SK-N-SH (cell line): ENCODE measurements at regions not wholly inside any gene's neighbourhood (a gene's known extent, or its start where the extent isn't known, plus 50 kb on each side); places are given as distances from the start of the nearest gene placed in this dataset.

ENCODE experiments used
- CHD2 ChIP-seq: fragments of 150-350 bp; IDR thresholded peaks from 2 replicates; pipeline ENCODE4 v1.6.1; 2018; ENCODE audit warnings: low read length; ENCODE audit not compliant: partially characterized antibody
- ELF1 ChIP-seq: IDR thresholded peaks from 2 replicates; pipeline ENCODE4 v1.4.0; 2012
- GABPA ChIP-seq: IDR thresholded peaks from 2 replicates; pipeline ENCODE4 v1.4.0; 2012; ENCODE audit warnings: low read depth, mild to moderate bottlenecking
- MXI1 ChIP-seq: IDR thresholded peaks from 2 replicates; pipeline ENCODE4 v1.6.1; 2012; ENCODE audit warnings: mild to moderate bottlenecking, low read depth, low read length, improper control_type of control experiment
- SIN3A ChIP-seq: IDR thresholded peaks from 2 replicates; pipeline ENCODE4 v1.6.1; 2012; ENCODE audit warnings: low read depth, mild to moderate bottlenecking, low read length, moderate library complexity, borderline replicate concordance
- YY1 ChIP-seq: IDR thresholded peaks from 2 replicates; pipeline ENCODE4 v1.4.0; 2012; ENCODE audit warnings: low read depth, mild to moderate bottlenecking
- TF ChIP-seq, protein P1 (sequence below): fragments of 200-600 bp; sonication (generic); IDR thresholded peaks from 2 replicates; pipeline ENCODE4 v1.6.1; 2017; ENCODE audit warnings: antibody characterized with exemption, mild to moderate bottlenecking, moderate library complexity

DNA sequence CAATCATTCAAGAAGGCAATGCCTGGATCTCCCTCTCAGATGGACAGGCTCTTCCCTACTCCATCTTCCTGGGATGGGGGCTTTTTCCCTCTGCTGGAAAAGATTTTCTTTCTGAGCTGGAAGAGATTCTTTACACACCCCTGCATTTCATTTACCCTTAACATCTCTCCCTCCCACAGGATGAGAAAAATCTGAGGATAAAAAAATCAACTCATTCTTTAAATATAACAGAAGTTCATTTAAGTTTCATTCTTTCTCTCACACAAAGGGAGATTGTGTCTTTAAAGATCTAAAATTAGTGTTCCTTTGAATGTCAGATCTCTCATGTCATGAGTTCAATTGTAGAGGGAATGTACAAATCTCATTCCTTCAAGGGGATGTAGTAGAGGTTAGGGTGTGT is 109.0 kb downstream of the ZNF518B start:
- TF ChIP-seq, protein P1, sequence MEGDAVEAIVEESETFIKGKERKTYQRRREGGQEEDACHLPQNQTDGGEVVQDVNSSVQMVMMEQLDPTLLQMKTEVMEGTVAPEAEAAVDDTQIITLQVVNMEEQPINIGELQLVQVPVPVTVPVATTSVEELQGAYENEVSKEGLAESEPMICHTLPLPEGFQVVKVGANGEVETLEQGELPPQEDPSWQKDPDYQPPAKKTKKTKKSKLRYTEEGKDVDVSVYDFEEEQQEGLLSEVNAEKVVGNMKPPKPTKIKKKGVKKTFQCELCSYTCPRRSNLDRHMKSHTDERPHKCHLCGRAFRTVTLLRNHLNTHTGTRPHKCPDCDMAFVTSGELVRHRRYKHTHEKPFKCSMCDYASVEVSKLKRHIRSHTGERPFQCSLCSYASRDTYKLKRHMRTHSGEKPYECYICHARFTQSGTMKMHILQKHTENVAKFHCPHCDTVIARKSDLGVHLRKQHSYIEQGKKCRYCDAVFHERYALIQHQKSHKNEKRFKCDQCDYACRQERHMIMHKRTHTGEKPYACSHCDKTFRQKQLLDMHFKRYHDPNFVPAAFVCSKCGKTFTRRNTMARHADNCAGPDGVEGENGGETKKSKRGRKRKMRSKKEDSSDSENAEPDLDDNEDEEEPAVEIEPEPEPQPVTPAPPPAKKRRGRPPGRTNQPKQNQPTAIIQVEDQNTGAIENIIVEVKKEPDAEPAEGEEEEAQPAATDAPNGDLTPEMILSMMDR: no peak
- TF ChIP-seq SIN3A (no peak), MXI1 (no peak), GABPA (no peak), CHD2 (no peak), YY1 (no peak), ELF1 (no peak)
